Ecto neural progenitor cell (in vitro differentiated cells): ENCODE measurements at regions not wholly inside any gene's neighbourhood (a gene's known extent, or its start where the extent isn't known, plus 50 kb on each side); places are given as distances from the start of the nearest gene placed in this dataset.

Experiments used
- DNase-seq: peaks from one replicate; pipeline ENCODE4 v3.0.0-alpha.2; 2018; ENCODE audit warnings: low spot score

GRCh38 chr1:208909011-208909984 lies 665.1 kb upstream of the PLXNA2 start:
- DNase-seq, result no peak

DNA sequence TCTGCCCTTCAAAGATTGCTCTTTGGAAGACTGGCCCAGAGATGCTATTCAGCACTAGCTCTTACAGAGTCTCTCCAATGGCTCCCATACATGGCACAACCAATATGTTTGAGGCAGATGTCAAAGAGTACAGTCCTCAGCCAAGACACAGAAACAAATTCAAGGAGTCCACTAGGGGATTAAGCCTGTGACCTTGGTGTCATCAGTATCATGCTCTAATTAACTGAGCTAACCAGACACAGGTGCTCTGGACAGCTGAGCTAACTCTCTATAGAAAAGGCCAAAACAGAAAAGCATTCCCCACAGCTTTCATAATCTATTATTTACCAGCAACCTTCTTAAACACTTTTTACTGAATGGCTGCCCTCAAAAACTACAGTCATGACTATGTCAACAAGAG lies 666.0 kb upstream of the PLXNA2 start:
- no peak for DNase-seq

GRCh38 chr1:208917281-208917680 lies 666.2 kb upstream of the CAMK1G start:
- no peak for DNase-seq

- no peak for DNase-seq
Measured at GRCh38 chr1:208917723-208918122, 665.8 kb upstream of the CAMK1G start.

DNA sequence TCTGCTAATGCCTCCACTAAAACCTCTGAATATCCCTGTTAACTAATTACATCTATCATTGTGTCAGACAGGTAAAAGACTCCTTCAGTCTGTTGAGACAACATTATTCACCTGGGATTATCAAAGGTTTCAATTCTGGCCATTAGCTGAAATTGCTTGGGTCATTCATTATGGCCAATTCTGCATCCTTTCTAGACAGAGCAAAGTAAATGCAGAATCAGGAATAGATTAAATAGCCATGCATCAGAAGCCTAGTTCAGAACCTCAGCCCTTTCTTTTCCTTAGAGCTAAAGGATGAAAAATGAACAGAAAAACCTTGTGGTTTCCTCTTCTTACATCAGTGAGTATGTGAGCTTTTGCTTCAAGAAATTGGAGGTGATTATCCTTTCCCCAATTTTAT lies 665.4 kb upstream of the CAMK1G start:
- DNase-seq, result no peak

DNA sequence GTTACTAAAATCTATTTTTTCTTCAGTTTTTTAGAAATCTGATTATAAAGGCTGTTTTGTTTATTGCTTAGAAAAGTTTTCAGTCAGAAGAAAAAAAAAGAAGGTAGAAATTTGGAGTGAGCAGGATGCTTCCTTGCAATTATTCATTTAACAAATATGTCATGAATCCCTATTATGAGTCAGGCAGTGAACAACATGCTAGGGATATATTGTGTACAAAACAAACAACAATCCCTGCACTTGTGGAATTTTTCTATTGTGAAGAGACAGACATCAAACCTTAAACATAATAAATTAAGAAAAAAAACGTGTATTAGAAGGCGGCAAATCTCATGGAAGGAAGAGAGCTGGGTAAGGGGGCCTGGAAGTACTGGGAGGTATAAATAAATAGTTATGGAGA lies 664.1 kb upstream of the CAMK1G start:
- DNase-seq, result no peak

- no peak for DNase-seq
Measured at GRCh38 chr1:208921259-208921658, 662.3 kb upstream of the CAMK1G start.

GRCh38 chr1:208923456-208923855 lies 660.1 kb upstream of the CAMK1G start:
- no peak for DNase-seq

- DNase-seq, result no peak
Measured at GRCh38 chr1:208923946-208924720, 659.4 kb upstream of the CAMK1G start.

DNA sequence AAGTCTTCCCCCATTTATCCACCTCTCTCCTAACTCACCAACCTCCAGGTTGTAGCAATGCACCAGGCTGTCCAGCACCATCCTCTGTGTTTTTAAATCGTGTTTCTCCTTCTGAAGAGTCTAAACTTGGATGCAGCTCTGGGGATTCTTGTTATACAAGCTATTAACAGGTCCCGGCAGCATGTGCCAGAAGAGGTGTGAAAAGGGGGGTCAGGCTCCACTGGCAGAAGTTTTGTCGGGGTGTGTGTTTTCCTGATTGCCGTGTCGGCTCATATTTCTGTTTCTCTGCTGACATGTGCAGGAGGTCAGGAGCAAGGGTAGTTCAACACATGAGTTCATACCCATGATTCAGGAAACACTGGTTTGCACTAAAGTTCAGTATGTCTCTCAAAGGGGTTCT lies 658.6 kb upstream of the CAMK1G start:
- no peak for DNase-seq

DNA sequence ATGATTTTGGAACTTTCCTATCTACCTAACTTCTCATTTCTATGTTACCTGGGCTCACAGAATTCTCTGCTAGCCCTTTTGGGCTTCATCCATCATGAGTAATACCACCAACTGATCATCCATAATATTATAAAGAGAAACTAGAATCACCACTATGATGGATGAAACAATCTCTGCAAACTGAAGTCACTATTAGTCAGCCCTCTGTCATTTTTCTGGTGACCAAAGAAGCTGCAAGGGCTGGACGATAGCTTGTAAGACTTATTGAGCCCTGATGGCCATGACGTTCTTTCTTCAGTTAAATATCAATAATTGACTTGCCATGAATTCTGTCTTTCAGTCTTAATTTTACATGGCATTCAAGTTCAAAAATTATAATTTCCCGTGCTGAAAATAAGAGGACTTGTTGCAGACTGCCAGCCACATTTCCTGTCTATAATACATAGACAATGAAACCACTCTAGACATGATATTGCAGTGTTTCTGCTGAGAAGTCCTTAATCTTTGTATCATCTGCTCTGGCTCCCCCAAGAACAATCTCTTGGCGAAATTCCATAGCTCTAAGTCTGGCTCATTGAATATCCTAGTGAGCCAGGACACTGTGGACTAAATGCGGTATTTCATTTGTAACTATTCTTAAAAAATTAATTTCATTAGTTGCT lies 655.0 kb upstream of the CAMK1G start:
- DNase-seq, result no peak

DNA sequence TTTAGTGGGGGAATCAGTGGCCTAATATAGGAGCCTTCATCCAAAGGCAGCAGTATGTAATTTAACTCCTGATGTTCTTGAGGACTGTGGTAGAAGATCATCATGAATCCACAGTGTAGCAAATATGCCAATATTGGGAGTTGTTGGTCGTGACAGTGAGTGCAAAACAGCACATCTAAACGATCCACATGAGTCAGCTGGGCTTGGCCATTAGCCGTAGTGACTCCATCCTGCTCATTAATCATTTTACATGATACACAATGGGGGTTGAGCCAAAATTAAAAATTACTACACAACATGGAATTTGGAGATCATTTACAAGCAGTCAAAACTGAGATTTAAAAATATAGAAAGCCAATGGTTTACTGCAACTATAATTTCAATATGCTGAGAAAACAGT lies 653.9 kb upstream of the CAMK1G start:
- DNase-seq, result no peak

DNA sequence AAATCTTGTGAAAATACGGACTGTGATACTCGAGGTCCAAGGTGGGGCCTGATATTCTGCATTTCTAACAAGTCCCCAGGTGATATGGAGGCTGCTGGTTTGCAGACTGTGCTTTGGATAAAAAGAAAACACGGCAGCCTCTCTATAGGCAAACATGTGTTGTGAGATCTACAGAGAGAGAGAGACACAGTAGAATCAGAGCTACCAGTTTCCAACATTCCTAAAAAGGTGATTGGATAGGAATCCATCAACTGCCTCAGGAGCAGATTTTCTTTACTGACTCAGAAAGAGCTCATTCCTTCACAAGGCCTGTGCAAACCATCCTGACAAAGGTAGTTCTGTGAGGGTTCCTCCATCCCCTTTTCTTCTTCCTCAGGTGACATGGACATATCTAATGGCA lies 651.6 kb upstream of the CAMK1G start:
- no peak for DNase-seq

GRCh38 chr1:208933984-208934525 lies 649.5 kb upstream of the CAMK1G start:
- DNase-seq, result no peak

DNA sequence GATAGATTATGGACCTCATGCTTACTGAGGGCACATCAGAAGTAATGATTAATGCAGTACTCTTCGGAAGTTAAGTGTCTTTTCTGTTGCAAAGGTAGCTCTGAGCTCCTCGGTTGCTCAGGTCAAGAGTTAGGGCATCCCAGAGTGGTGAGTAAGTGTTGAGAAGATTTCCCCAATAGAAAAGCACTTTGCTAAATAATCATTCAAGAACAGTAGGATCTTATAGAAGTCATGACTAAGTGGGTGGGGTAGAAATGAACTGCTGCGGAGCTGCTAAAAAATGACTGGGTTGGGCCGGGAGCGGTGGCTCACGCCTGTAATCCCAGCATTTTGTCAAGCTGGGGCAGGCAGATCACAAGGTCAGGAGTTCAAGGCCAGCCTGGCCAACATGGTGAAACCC lies 648.6 kb upstream of the CAMK1G start:
- no peak for DNase-seq

GRCh38 chr1:208935517-208936187 lies 647.9 kb upstream of the CAMK1G start:
- DNase-seq, result no peak

DNA sequence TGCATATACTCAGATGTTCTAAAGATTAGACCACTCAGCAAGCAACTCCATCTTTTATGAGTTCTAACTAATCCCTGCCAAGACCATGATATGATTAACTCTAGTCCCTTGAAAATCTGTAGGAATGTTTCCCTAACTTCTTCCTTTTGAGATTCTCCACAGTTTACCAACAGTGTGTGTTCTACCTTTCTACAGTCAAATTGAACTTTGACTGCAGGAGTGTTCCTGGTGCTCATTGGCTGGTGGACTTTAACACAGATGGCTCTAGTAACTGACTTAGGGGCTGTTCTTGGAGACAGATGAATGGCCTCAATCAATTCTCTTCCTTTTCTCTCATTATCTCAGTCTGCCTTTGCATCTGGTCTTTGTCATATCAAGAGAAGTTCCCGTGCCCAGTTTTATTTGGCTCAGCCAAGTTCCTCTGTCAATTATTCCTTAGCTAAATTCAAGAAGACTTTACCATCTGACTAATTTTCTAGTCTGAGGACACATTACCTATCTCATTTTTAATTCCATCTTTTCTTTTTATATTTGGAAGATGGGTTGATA lies 643.9 kb upstream of the CAMK1G start:
- no peak for DNase-seq

DNA sequence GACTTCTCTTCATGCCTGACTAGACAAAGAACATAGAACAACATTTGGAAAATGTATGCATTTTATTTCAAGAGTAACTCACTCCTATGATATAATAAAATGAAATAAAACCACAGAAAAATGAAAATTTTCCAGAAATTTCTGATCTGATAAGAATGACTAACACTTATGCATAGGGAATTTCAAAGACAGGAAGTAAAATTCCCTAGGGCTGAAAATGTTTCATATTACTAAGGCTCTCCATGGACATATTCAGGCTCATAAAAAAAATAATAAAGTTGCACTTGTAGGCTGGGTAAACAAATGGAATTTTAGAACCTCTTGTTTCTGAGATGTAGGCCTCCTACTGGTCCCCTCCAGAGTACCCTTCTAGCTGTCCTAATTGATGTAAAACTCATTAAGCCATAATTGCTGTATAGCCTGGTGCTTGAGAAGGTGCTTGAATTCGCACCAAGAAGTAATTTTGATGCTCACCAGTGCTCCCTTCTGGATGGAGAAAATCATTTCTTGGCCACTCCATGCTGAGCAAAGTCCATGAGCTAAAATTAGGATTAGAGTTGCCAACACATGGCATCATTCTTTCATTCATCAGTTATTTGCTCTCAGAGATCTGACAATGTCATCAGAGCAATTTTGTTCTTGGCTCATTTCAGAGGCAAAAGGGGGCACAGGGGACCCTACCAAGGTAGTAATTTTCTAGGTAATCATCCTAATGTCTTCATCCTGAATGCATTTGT lies 641.0 kb upstream of the CAMK1G start:
- no peak for DNase-seq

GRCh38 chr1:208943291-208943690 lies 640.2 kb upstream of the CAMK1G start:
- no peak for DNase-seq

GRCh38 chr1:208944981-208945451 lies 638.5 kb upstream of the CAMK1G start:
- DNase-seq, result no peak

GRCh38 chr1:208950206-208950605 lies 633.3 kb upstream of the CAMK1G start:
- no peak for DNase-seq
